ENCODE measurements at regions not wholly inside any gene's neighbourhood (a gene's known extent, or its start where the extent isn't known, plus 50 kb on each side); places are given as distances from the start of the nearest gene placed in this dataset.
"Not testable (repeated sequence)": the region's sequence is repeated elsewhere in the genome, so short reads cannot be mapped to it uniquely, and the experiment has no call there.

DNA sequence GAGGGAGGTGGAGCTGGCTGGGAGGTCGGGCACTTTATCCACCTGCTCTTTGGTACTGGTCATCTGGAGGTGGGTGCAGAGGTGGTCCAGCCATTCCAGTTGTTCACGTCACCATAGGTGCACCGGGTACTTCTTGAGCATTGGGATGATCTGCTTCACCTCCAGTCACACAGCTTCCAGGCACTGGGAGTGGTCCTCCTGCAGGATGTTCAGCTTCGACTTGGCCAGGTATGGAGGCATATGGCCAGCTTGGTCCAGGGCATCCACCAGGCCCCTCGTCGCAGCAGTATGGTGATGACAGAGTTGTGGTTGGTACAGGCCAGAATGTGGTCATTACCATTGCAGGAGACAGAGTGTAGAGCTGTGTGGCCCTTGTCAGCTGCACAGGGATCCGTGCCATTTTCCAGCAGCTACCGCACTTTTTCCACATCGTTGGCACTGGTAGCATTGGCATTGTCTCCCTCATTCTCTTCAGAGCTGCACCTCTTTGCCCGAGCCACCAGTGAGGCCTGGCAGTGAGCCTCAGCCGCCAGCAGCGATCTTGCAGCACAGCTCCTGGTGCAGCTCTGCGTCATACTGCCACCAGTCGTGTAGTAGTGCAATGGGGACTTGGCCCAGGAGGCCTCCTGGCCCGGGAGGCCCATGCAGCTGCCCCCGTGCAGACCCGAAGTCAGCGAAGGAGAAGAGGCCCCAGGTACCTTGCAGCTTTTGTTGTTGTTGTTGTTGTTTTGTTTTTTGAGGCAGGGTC is 150.9 kb downstream of the ZNF22 start:
- H3K27ac ChIP-seq (ENCODE audit: low read depth, low read length, severe bottlenecking): no peak overlapping the region
- H3K4me3 ChIP-seq (ENCODE audit: extremely low read depth, insufficient read depth, low read length, poor library complexity, severe bottlenecking): no peak overlapping the region
- H3K4me1 ChIP-seq (ENCODE audit: control insufficient read depth, insufficient read depth, low read length, poor library complexity, severe bottlenecking): no peaks in the 10 kb centered on the region
- 93 to 98% methylated on average over 13 to 14 of the region's 18 CpGs for whole genome bisulfite sequencing, 2 experiments (ENCODE audit: insufficient coverage in 2 of 2)
- H3K9me3 ChIP-seq (ENCODE audit: control insufficient read depth, low read length): no peaks in the 10 kb centered on the region
- H3K36me3 ChIP-seq (ENCODE audit: control insufficient read depth, insufficient read depth, low read length): no peaks in the 10 kb centered on the region

- Histone ChIP-seq H3K9me3 (ENCODE audit: control insufficient read depth, low read length) (no peaks in the 10 kb centered on the region), H3K27ac (ENCODE audit: low read depth, low read length, severe bottlenecking) (no peak overlapping the region), H3K4me3 (ENCODE audit: extremely low read depth, insufficient read depth, low read length, poor library complexity, severe bottlenecking) (no peak overlapping the region), H3K36me3 (ENCODE audit: control insufficient read depth, insufficient read depth, low read length) (no peaks in the 10 kb centered on the region), H3K4me1 (ENCODE audit: control insufficient read depth, insufficient read depth, low read length, poor library complexity, severe bottlenecking) (no peaks in the 10 kb centered on the region)
- WGBS, 2 experiments (ENCODE audit: insufficient coverage in 2 of 2): 87 to 100% methylated on average over 1 to 3 of the region's 3 CpGs
Measured at GRCh38 chr10:45152726-45153125, 152.0 kb downstream of the ZNF22 start.

- no peaks in the 10 kb centered on the region for H3K36me3 ChIP-seq (ENCODE audit: control insufficient read depth, insufficient read depth, low read length)
- 100% methylated on average over 1 of the region's 3 CpGs; no CpG with 5 or more reads in 1 of the 2 experiments for WGBS, 2 experiments (ENCODE audit: insufficient coverage in 2 of 2)
- no peak overlapping the region for H3K4me3 ChIP-seq (ENCODE audit: extremely low read depth, insufficient read depth, low read length, poor library complexity, severe bottlenecking)
- no peaks in the 10 kb centered on the region for H3K9me3 ChIP-seq (ENCODE audit: control insufficient read depth, low read length)
- no peaks in the 10 kb centered on the region for H3K4me1 ChIP-seq (ENCODE audit: control insufficient read depth, insufficient read depth, low read length, poor library complexity, severe bottlenecking)
- H3K27ac ChIP-seq (ENCODE audit: low read depth, low read length, severe bottlenecking): no peak overlapping the region
Measured at GRCh38 chr10:45154502-45154901, 153.8 kb downstream of the ZNF22 start.

GRCh38 chr10:45155784-45156183 is 155.1 kb downstream of the ZNF22 start:
- Histone ChIP-seq H3K27ac (ENCODE audit: low read depth, low read length, severe bottlenecking) (no peak overlapping the region), H3K4me3 (ENCODE audit: extremely low read depth, insufficient read depth, low read length, poor library complexity, severe bottlenecking) (no peak overlapping the region), H3K36me3 (ENCODE audit: control insufficient read depth, insufficient read depth, low read length) (no peaks in the 10 kb centered on the region), H3K9me3 (ENCODE audit: control insufficient read depth, low read length) (no peaks in the 10 kb centered on the region), H3K4me1 (ENCODE audit: control insufficient read depth, insufficient read depth, low read length, poor library complexity, severe bottlenecking) (no peaks in the 10 kb centered on the region)
- WGBS, 2 experiments (ENCODE audit: insufficient coverage in 2 of 2): 83 to 89% methylated on average over 3 to 5 of the region's 5 CpGs

- no peaks in the 10 kb centered on the region for H3K4me1 ChIP-seq (ENCODE audit: control insufficient read depth, insufficient read depth, low read length, poor library complexity, severe bottlenecking)
- no peaks in the 10 kb centered on the region for H3K36me3 ChIP-seq (ENCODE audit: control insufficient read depth, insufficient read depth, low read length)
- no peak overlapping the region for H3K4me3 ChIP-seq (ENCODE audit: extremely low read depth, insufficient read depth, low read length, poor library complexity, severe bottlenecking)
- WGBS, 2 experiments (ENCODE audit: insufficient coverage in 2 of 2): no CpG with 5 or more reads among the region's 1 CpG
- H3K27ac ChIP-seq (ENCODE audit: low read depth, low read length, severe bottlenecking): no peak overlapping the region
- no peaks in the 10 kb centered on the region for H3K9me3 ChIP-seq (ENCODE audit: control insufficient read depth, low read length)
Measured at GRCh38 chr10:45160271-45160670, 155.1 kb downstream of the OR13A1 start.

DNA sequence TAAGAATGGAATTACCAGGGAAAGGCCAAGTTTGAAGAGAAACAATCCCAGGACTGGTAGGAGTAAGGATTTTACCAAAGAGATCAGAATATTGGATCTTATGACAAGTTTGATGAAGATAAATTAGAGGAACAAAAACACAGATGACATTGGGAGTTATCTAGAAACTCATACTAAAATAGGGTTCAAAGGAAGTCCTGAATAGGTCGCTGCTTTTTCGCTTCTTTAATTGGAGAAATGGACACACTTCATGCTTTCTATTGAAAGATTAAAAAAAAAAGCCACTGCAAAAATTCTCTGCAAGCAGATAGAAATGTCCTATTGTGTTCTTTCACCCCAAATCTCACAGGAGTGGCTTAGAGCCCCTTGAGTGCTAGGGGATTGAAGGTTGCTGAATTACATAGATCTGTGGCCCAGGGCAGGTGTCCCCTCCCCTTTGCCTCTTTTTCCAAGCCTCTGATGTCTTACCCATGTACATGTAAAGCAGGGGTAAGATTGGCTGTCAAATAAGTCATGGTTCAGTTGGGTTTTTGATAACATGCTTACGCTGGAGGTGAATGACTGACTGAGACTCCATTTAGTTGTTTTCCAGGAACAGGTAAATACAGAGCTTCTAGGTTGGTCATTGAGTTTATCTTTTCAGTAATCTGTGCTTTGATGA is 152.0 kb downstream of the OR13A1 start:
- Histone ChIP-seq H3K9me3 (ENCODE audit: control insufficient read depth, low read length) (no peaks in the 10 kb centered on the region), H3K36me3 (ENCODE audit: control insufficient read depth, insufficient read depth, low read length) (no peaks in the 10 kb centered on the region), H3K27ac (ENCODE audit: low read depth, low read length, severe bottlenecking) (no peak overlapping the region), H3K4me1 (ENCODE audit: control insufficient read depth, insufficient read depth, low read length, poor library complexity, severe bottlenecking) (no peaks in the 10 kb centered on the region), H3K4me3 (ENCODE audit: extremely low read depth, insufficient read depth, low read length, poor library complexity, severe bottlenecking) (no peak overlapping the region)
- WGBS, 2 experiments (ENCODE audit: insufficient coverage in 2 of 2): 97 to 100% methylated on average over 1 to 3 of the region's 3 CpGs

DNA sequence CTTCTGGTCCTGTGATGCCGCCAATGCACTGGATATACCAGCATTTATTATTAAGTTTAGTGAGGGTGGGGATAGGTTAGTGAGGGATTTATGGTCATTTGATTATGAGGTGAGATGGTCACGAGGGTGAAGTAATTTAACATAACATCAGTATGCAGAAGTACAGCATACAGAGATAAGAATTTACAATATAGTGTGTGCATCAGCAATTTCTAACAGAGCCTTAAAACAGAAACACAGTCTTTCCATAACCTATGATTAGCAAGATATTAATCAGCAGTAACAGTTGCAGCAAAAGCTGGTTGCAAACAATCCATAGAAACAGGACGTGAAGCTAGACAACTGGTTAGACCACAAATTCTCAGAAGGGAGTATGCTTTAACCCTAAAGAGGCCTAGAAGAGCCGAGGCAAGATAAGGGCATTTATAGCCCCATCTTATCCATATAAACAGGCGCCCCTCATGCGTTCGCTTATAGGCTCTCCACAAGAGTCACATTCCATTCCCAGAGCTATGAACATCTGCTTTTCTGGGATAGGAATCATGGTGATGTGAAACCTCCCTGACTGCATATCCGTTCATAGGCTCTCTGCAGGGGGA is 139.8 kb downstream of the OR13A1 start:
- WGBS, 2 experiments (ENCODE audit: insufficient coverage in 2 of 2): 86 to 87% methylated on average over 3 of the region's 8 CpGs
- H3K27ac ChIP-seq (ENCODE audit: low read depth, low read length, severe bottlenecking); H3K4me3 ChIP-seq (ENCODE audit: extremely low read depth, insufficient read depth, low read length, poor library complexity, severe bottlenecking); H3K4me1 ChIP-seq (ENCODE audit: control insufficient read depth, insufficient read depth, low read length, poor library complexity, severe bottlenecking); H3K9me3 ChIP-seq (ENCODE audit: control insufficient read depth, low read length); H3K36me3 ChIP-seq (ENCODE audit: control insufficient read depth, insufficient read depth, low read length): not testable (repeated sequence)

DNA sequence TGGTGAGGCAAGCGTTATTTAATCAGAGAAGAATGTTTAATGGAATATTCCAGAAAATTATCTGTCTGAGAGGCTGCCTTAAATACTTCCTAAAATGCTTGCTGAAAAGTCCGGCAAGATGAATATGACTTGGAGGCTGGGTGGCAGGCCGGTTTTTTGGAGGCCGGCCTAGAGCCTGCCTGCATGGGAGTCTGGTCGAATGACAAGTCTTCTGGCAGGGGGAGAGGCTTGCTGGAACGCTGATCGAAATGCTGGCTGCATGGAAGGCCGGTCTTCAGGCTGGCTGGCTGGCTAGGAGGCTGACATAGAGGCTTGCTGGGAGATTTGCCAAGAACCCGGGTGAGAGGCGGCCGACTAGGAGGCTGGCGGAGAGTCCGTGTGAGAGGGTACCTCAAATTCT is 135.7 kb downstream of the OR13A1 start:
- Histone ChIP-seq H3K27ac (ENCODE audit: low read depth, low read length, severe bottlenecking) (no peak overlapping the region), H3K4me3 (ENCODE audit: extremely low read depth, insufficient read depth, low read length, poor library complexity, severe bottlenecking) (no peak overlapping the region), H3K36me3 (ENCODE audit: control insufficient read depth, insufficient read depth, low read length) (no peaks in the 10 kb centered on the region), H3K9me3 (ENCODE audit: control insufficient read depth, low read length) (no peaks in the 10 kb centered on the region), H3K4me1 (ENCODE audit: control insufficient read depth, insufficient read depth, low read length, poor library complexity, severe bottlenecking) (no peaks in the 10 kb centered on the region)
- WGBS, 2 experiments (ENCODE audit: insufficient coverage in 2 of 2): 78 to 90% methylated on average over 8 to 10 of the region's 13 CpGs

DNA sequence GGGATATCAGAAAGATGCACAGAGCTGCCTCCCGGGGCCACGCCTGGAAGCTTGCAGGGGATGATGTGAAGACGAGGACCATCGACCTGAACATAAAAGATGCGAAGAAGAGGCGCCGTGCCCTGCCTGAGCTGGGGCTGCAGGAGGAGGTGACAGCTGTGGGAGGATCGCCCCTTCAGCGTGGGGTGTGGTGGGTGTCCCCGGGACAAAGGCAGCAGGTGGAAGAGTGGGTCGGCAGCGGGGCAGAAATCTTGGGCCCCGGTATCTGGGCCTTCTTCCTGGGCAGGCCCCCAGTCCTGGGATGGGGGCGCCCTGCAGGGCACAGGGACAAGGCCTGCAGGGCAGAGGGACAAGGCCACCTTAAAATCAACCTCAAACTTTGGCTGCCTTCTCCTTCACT is 134.9 kb downstream of the OR13A1 start:
- Histone ChIP-seq H3K36me3 (ENCODE audit: control insufficient read depth, insufficient read depth, low read length) (no peaks in the 10 kb centered on the region), H3K27ac (ENCODE audit: low read depth, low read length, severe bottlenecking) (no peak overlapping the region), H3K4me3 (ENCODE audit: extremely low read depth, insufficient read depth, low read length, poor library complexity, severe bottlenecking) (no peak overlapping the region), H3K9me3 (ENCODE audit: control insufficient read depth, low read length) (no peaks in the 10 kb centered on the region), H3K4me1 (ENCODE audit: control insufficient read depth, insufficient read depth, low read length, poor library complexity, severe bottlenecking) (no peaks in the 10 kb centered on the region)
- WGBS, 2 experiments (ENCODE audit: insufficient coverage in 2 of 2): 93 to 97% methylated on average over 5 to 13 of the region's 14 CpGs

DNA sequence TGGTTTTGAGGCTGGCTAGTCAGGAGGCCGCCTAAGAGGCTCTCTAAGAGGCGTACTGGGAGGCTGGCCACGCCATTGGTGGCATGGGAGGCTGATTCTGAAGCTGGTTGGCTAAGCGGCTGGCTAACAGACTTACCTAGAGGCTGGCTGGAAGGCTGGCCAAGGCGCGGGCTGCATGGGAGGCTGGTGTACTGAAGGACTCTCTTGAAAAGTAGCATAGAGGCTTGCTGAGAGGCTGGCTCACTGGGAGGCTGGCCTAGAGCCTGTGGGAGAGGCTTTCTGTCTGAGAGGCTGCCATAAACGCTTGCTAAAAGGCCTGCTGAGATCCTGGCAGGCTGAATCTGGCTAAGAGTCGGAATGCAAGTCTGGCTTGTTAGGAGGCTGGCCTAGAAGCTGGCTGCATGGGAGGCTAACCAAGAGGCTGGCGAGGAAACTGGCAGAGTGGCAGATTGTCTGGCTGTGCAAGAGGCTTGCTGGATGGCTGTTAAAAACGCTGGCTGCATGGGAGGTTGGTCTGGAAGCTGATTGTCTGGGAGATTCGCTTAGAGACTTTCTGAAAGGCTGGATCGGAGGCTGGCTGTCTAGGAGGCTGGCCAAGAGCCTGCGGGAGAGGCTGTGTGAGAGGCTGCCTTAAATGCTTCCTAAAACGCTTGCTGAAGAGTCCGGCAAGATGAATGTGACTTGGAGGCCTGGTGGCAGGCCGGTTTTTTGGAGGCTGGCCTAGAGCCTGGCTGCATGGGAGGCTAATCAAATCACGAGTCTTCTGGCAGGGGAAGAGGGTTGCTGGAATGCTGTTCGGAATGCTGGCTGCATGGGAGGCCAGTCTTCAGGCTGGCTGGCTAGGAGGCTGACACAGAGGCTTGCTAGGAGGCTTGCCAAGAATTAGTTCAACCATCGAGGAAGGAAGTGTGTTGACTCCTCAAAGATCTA is 134.2 kb downstream of the OR13A1 start:
- WGBS, 2 experiments (ENCODE audit: insufficient coverage in 2 of 2): 86 to 87% methylated on average over 16 to 17 of the region's 19 CpGs
- H3K4me3 ChIP-seq (ENCODE audit: extremely low read depth, insufficient read depth, low read length, poor library complexity, severe bottlenecking): no peak overlapping the region
- no peaks in the 10 kb centered on the region for H3K9me3 ChIP-seq (ENCODE audit: control insufficient read depth, low read length)
- no peak overlapping the region for H3K27ac ChIP-seq (ENCODE audit: low read depth, low read length, severe bottlenecking)
- H3K4me1 ChIP-seq (ENCODE audit: control insufficient read depth, insufficient read depth, low read length, poor library complexity, severe bottlenecking): no peaks in the 10 kb centered on the region
- H3K36me3 ChIP-seq (ENCODE audit: control insufficient read depth, insufficient read depth, low read length): no peaks in the 10 kb centered on the region

Data from mesodermal cell (in vitro differentiated cells).